ENCODE measurements at regions not wholly inside any gene's neighbourhood (a gene's known extent, or its start where the extent isn't known, plus 50 kb on each side); places are given as distances from the start of the nearest gene placed in this dataset.
"Not testable (repeated sequence)": the region's sequence is repeated elsewhere in the genome, so short reads cannot be mapped to it uniquely, and the experiment has no call there.

GRCh38 chr7:67466109-67466508, 469.5 kb downstream of the TYW1 start:
- DNase-seq (ENCODE audit: low spot score): no peak

GRCh38 chr7:67470256-67470751, 473.7 kb downstream of the TYW1 start:
- no peak for DNase-seq (ENCODE audit: low spot score)

- no peak for DNase-seq (ENCODE audit: low spot score)
Measured at GRCh38 chr7:67475293-67475692, 478.7 kb downstream of the TYW1 start.

- no peak for DNase-seq (ENCODE audit: low spot score)
Measured at GRCh38 chr7:67478066-67478465, 481.4 kb downstream of the TYW1 start.

GRCh38 chr7:67484244-67484751, 487.7 kb downstream of the TYW1 start:
- no peak for DNase-seq (ENCODE audit: low spot score)

DNA sequence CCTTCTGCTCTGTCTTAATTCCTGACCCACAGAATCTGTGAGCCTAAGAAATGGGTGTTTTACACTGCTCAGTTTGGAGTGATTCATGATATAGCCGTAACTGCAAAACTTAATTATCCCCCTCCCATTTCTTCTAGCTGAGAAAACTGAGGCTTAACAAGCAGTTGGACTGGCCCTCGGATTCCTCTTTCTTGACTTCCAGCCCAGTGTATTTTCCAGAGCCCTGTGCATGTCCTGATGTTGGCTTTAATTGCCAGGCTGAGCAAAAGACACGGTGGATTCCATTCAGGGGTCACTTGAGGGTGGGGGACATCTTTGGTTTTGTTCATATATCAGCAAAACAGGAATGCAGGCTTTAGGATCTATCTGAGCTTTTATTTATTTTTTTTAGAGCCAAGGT, 489.8 kb downstream of the TYW1 start:
- no peak for DNase-seq (ENCODE audit: low spot score)

DNA sequence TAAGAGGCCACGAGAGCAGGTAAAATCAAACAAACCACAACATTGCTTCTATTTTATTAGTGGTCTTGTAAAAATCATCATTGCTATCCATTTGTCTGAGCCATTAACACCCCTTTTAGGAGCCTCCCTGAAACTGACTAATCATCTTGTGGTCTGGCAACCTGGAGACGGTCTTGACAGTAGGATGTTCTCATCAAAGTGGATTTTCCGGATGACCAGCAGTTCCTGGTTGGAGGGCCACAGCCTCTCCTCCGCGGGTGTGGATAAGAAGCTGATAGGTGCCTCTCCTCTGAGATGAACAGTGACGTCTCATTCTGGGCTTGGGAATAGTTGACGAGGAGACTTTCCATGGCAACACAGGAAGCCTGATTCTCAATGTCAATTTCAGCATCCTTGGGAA, 490.7 kb downstream of the TYW1 start:
- DNase-seq (ENCODE audit: low spot score): no peak

DNA sequence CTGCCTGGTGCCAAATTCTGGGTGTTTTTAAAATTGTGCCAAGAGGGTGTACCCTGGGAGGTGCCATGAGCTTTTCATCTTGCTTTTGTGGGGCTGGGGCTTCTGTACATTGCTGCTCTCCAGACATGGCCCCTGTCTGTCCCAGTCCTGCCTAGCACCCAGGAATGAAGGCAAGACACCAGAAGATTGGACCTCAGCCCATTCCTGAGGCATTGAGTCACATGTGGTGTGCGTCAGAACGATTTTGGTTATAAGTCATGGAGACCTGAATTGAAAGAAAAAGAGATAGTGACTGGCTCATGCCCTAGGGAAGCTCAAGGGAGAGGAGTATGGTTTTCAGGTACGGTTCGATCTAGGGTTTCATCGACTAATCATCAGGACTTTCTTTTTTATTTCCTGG, 493.2 kb downstream of the TYW1 start:
- DNase-seq (ENCODE audit: low spot score): no peak

- no peak for DNase-seq (ENCODE audit: low spot score)
Measured at GRCh38 chr7:67493366-67493765, 496.7 kb downstream of the TYW1 start.

GRCh38 chr7:67496589-67496988, 500.0 kb downstream of the TYW1 start:
- DNase-seq (ENCODE audit: low spot score): no peak

GRCh38 chr7:67497914-67498313, 501.3 kb downstream of the TYW1 start:
- DNase-seq (ENCODE audit: low spot score): not testable (repeated sequence)

DNA sequence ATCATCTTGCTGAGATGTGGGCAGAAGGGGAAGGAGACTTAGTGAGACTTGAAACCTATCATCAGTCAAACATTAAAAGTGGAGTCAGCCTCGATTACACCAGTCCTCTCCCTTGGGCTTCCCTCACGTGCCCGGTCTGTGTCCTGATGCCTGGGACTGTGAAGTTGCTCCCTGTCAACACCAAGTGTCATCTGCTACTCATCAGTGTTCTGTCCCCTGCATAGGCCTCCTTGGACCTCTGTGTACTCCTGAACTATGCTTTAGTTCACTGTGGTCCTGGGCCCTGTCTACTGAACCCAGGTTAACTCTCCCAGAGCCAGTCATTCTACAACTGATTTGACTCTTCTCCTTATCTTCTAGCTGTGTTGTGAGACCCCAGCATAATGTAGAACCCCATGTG, 506.3 kb downstream of the TYW1 start:
- DNase-seq (ENCODE audit: low spot score): no peak

- no peak for DNase-seq (ENCODE audit: low spot score)
Measured at GRCh38 chr7:67505449-67505848, 508.8 kb downstream of the TYW1 start.

GRCh38 chr7:67512481-67512880, 515.8 kb downstream of the TYW1 start:
- no peak for DNase-seq (ENCODE audit: low spot score)

DNA sequence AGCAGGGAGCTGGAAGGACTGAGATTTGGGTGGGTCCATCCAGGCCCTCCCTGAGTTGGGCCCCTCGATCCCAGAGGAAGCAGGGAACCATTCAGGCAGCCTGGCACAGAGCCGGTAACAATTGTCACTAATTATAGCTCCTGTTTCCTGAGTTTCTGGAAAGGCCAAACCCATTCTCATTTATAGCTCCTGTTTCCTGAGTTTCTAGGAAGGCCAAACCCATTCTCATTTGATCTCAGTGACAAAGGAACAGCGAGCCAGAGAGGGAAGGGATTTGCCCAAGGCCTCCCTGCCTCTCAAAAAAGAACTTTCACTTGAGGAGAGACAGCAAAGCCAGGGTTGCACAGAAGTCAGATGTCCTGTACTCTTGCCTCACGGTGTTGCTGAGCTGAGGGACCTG, 521.9 kb downstream of the TYW1 start:
- no peak for DNase-seq (ENCODE audit: low spot score)

DNA sequence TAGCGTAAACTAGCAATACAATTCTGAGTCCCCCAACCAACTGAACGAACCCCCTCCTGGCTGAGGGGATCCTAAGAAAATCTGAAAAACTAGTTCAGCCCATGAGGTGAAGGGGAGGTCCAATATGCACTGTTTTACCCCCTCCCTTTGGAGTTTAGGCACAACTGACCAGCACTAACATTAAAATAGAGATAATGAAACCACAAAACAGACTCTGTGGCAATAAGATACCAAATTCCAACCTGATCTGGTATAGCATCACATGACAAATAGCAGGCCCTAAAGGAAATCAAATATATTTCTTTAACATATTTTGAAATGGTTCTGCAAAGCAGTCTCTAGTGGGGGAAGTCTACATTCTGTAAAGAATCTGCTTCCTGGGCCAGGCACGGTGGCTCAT, 522.5 kb downstream of the TYW1 start:
- DNase-seq (ENCODE audit: low spot score): no peak

GRCh38 chr7:67522504-67522903, 525.9 kb downstream of the TYW1 start:
- DNase-seq (ENCODE audit: low spot score): no peak

DNA sequence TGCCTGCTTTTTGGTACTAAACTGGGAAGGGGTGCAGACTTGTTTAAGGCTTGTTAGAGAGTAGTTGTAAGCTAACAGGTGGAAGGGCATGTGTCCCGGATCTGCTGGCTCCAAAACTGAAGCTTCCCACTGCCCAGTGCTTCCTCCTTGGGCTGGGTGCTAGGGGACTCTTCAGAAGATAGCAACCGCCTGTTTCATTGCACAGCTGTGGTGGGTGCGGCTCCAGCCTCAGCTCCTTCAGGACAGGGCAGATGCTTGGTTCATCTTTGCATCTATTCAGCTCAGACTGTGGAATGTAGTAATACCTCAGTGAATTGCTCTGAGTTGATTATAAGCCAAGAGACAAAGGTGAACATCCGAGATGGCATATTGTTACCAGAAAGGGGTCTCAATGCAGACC, 527.1 kb downstream of the TYW1 start:
- DNase-seq (ENCODE audit: low spot score): no peak

DNA sequence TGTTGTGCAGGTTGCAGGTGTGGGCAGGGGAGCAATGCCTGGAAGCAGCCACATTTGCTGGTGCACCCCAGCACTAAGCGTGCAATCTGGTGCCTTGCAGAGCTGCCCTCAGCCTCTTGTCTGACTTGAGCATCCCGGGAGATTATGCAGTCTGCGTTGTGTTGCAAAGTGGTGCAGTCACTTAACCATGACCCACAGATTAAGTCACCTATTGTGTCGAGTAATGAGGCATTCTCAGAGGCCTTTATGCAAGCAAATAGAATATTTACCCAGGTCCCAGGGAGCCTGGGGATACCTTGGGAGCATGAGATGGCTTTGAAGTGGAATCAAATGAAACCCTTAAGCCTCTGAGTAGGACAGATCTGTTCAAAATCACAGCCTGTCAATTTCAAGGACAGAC, 529.0 kb downstream of the TYW1 start:
- no peak for DNase-seq (ENCODE audit: low spot score)

- DNase-seq (ENCODE audit: low spot score): no peak
Measured at GRCh38 chr7:67535241-67535989, 538.8 kb downstream of the TYW1 start.

GRCh38 chr7:67542916-67543315, 546.3 kb downstream of the TYW1 start:
- no peak for DNase-seq (ENCODE audit: low spot score)

DNA sequence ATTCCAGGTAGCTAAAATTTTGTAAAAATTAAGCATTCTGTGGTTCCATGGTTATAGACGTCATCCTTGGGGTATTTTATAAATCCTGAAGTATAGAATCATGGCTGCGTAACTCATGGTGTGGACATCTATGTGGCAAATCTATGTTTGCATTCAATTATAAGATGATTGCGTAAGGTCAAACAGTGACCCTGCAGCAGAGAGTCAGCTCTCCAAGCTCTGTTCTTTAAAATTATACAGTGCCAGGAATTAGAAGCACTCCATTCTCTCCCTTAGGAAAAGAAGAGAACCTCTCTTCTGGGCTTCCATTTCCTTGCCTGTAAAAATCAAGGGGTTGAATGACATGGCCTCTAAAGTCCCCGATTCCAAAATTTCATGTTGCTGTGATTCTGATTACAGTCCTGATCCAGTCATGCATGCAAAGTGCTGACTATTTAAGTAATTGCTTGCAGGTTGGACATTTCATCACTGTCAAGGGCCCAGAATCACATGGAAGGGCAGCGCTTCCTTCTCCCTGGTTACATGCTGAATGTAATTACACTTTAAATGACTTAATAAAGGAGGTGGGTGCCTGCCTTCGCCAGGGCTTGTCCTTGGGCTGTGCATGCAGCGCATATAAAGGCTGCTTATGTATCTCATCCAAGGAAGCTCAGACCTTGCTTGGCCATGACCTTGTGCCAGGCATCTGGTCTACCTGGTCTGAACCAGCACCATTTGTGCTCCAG, 550.7 kb downstream of the TYW1 start:
- no peak for DNase-seq (ENCODE audit: low spot score)

- no peak for DNase-seq (ENCODE audit: low spot score)
Measured at GRCh38 chr7:67549126-67549525, 552.5 kb downstream of the TYW1 start.

Measured in mesenteric fat pad (tissue), 1 donor.